ENCODE measurements at regions not wholly inside any gene's neighbourhood (a gene's known extent, or its start where the extent isn't known, plus 50 kb on each side); places are given as distances from the start of the nearest gene placed in this dataset.
A peak's percentile ranks its signal among the peaks of the same experiment; 100 is the strongest.

GRCh38 chr1:13890766-13891165, 190.8 kb downstream of the PRDM2 start:
- no peak for DNase-seq (ENCODE audit: low spot score)
- Histone ChIP-seq H3K27ac (no peak overlapping the region), H3K36me3 (no peaks in the 10 kb centered on the region), H3K4me3 (no peak overlapping the region), H3K4me1 (ENCODE audit: control insufficient read depth in 1 of 2, low read depth in 2 of 2) (peaks cover 0 to 15% of the 10 kb centered on the region in 2 donors), H3K9me3 (peaks cover 5% of the 10 kb centered on the region), H3K27me3 (replicated peaks; ENCODE audit: insufficient read depth) (no peaks in the 10 kb centered on the region)
- TF ChIP-seq CTCF (IDR thresholded peaks at IDR 0.05) = no peak
- ATAC-seq (ENCODE audit: insufficient number of reproducible peaks, low FRiP score, low read depth) = no peak

- DNase-seq (ENCODE audit: low spot score) (no peak), ATAC-seq (ENCODE audit: insufficient number of reproducible peaks, low FRiP score, low read depth) (no peak)
- H3K36me3 ChIP-seq = no peaks in the 10 kb centered on the region
- H3K9me3 ChIP-seq = peaks cover 5% of the 10 kb centered on the region
- peaks cover 0 to 15% of the 10 kb centered on the region in 2 donors for H3K4me1 ChIP-seq (ENCODE audit: control insufficient read depth in 1 of 2, low read depth in 2 of 2)
- no peak overlapping the region for H3K27ac ChIP-seq
- H3K4me3 ChIP-seq = peak overlapping the region; percentile 72
- TF ChIP-seq CTCF (IDR thresholded peaks at IDR 0.05) = no peak
- H3K27me3 ChIP-seq (replicated peaks; ENCODE audit: insufficient read depth) = no peaks in the 10 kb centered on the region
Observed at GRCh38 chr1:13892198-13892597, 192.2 kb downstream of the PRDM2 start.

GRCh38 chr1:13892671-13893325, 192.8 kb downstream of the PRDM2 start:
- no peak overlapping the region for H3K27ac ChIP-seq
- DNase-seq (ENCODE audit: low spot score) = no peak
- H3K36me3 ChIP-seq = no peaks in the 10 kb centered on the region
- no peak for ATAC-seq (ENCODE audit: insufficient number of reproducible peaks, low FRiP score, low read depth)
- H3K27me3 ChIP-seq (replicated peaks; ENCODE audit: insufficient read depth) = no peaks in the 10 kb centered on the region
- TF ChIP-seq CTCF (IDR thresholded peaks at IDR 0.05) = no peak
- H3K4me1 ChIP-seq (ENCODE audit: control insufficient read depth in 1 of 2, low read depth in 2 of 2) = peaks cover 0 to 15% of the 10 kb centered on the region in 2 donors
- H3K9me3 ChIP-seq = peaks cover 5% of the 10 kb centered on the region
- H3K4me3 ChIP-seq = peak overlapping the region; percentile 72

- no peaks in the 10 kb centered on the region for H3K27me3 ChIP-seq (replicated peaks; ENCODE audit: insufficient read depth)
- no peak for ATAC-seq (ENCODE audit: insufficient number of reproducible peaks, low FRiP score, low read depth)
Observed at GRCh38 chr1:13893409-13893821, 193.4 kb downstream of the PRDM2 start.

GRCh38 chr1:13896932-13897331, 196.9 kb downstream of the PRDM2 start:
- ATAC-seq (ENCODE audit: insufficient number of reproducible peaks, low FRiP score, low read depth) = no peak
- no peak for DNase-seq (ENCODE audit: low spot score)
- Histone ChIP-seq H3K9me3 (no peaks in the 10 kb centered on the region), H3K4me3 (no peak overlapping the region), H3K36me3 (no peaks in the 10 kb centered on the region), H3K27ac (no peak overlapping the region), H3K4me1 (ENCODE audit: control insufficient read depth in 1 of 2, low read depth in 2 of 2) (peaks cover 0 to 15% of the 10 kb centered on the region in 2 donors), H3K27me3 (replicated peaks; ENCODE audit: insufficient read depth) (no peaks in the 10 kb centered on the region)
- no peak for TF ChIP-seq CTCF (IDR thresholded peaks at IDR 0.05)

More at GRCh38 chr1:13893409-13893821, 193.4 kb downstream of the PRDM2 start:
- Histone ChIP-seq H3K4me1 (ENCODE audit: control insufficient read depth in 1 of 2, low read depth in 2 of 2) (peaks cover 0 to 15% of the 10 kb centered on the region in 2 donors), H3K36me3 (no peaks in the 10 kb centered on the region), H3K9me3 (peaks cover 5% of the 10 kb centered on the region), H3K4me3 (peak overlapping the region; percentile 72), H3K27ac (no peak overlapping the region)
- no peak for TF ChIP-seq CTCF (IDR thresholded peaks at IDR 0.05)
- no peak for DNase-seq (ENCODE audit: low spot score)
